ENCODE measurements at regions not wholly inside any gene's neighbourhood (a gene's known extent, or its start where the extent isn't known, plus 50 kb on each side); places are given as distances from the start of the nearest gene placed in this dataset.

DNA sequence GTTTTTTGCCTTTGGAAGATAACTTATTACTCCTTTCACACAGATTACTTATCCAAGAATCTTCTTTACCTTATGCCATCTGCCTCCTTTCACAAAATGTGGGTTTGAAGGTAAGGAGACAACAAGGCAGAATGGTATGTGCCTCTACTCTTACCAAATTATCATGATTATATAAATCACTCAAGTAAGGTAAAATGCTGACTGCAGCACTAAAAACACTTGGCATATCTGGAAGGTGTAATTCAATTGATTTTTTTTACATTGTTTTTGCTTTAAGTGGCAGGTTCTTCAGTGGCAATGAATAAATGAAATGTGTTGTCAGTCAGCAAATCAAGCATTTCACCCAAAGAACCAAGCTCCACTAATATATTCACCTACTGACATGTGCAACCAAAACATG is 346.1 kb downstream of the OMA1 start:
- Histone ChIP-seq H3K27ac (no peak overlapping the region), H3K4me3 (ENCODE audit: low read depth, low read length) (no peak overlapping the region), H3K9ac (no peak overlapping the region), H3K79me2 (no peaks in the 10 kb centered on the region), H3K36me3 (ENCODE audit: control insufficient read depth, insufficient read depth, low read length) (no peaks in the 10 kb centered on the region), H3K4me2 (ENCODE audit: low read length) (no peak overlapping the region), H3K27me3 (ENCODE audit: control insufficient read depth, insufficient read depth, low read length) (no peaks in the 10 kb centered on the region), H2AFZ (no peak overlapping the region), H3K9me3 (ENCODE audit: control insufficient read depth, low read length) (no peaks in the 10 kb centered on the region), H3K4me1 (no peaks in the 10 kb centered on the region)
- TF ChIP-seq, protein P1, sequence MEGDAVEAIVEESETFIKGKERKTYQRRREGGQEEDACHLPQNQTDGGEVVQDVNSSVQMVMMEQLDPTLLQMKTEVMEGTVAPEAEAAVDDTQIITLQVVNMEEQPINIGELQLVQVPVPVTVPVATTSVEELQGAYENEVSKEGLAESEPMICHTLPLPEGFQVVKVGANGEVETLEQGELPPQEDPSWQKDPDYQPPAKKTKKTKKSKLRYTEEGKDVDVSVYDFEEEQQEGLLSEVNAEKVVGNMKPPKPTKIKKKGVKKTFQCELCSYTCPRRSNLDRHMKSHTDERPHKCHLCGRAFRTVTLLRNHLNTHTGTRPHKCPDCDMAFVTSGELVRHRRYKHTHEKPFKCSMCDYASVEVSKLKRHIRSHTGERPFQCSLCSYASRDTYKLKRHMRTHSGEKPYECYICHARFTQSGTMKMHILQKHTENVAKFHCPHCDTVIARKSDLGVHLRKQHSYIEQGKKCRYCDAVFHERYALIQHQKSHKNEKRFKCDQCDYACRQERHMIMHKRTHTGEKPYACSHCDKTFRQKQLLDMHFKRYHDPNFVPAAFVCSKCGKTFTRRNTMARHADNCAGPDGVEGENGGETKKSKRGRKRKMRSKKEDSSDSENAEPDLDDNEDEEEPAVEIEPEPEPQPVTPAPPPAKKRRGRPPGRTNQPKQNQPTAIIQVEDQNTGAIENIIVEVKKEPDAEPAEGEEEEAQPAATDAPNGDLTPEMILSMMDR (IDR thresholded peaks at IDR 0.05): no peak

DNA sequence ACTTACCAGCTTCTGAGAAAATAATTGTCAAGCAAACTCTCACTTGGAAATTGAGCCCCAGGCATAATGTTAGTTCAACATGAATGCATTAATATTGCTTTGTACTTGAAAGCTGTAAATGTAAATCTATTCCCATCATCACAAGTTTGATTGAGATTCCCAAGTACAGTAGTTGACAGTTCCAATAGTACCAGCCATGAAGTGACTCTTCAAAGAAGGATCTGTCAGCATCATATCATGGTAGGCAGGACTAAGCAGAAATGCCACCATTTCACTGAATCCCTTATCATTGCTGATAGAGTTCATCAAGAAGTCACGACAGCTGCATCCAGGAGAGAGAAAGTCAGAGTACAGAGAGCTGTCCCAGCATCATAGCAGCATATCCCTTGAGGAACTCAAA is 348.7 kb downstream of the OMA1 start:
- Histone ChIP-seq H3K9me3 (ENCODE audit: control insufficient read depth, low read length) (no peaks in the 10 kb centered on the region), H3K4me3 (ENCODE audit: low read depth, low read length) (no peak overlapping the region)
- TF ChIP-seq, protein P1 (IDR thresholded peaks at IDR 0.05): no peak

DNA sequence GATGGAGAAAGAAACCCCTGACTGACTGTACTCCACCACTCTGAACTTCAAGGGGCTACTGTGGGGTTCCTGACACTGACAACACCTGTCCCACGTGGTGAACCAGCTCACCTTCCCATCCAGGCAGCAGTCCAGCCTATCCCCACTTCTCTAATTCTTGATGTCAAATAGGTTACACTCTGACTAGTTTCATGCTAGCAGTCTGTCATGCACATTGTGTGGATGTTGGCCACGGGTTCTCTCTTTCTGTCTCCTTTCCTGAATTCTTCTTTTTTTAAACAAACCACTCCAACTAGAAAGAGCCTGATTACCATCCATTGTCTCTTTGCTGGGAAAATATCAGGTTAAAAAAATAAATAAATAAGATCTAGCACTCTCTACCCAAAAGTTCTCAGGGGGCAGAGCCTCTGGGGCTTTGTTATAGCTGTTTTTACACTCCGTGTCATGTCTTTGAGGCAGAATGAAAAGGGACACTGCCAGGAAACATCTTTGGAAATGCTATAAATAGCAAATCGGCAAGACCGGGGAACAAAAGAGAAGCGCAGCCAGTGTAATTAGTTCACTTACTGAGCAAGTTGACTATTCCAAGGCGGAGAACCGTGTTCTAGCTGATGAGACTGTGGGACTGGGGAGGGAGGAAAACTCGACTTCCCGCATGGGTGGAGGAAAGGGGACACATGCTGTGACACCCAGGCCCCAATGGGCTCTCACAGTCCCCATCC is 356.1 kb downstream of the OMA1 start:
- H3K36me3 ChIP-seq (ENCODE audit: control insufficient read depth, insufficient read depth, low read length): no peaks in the 10 kb centered on the region
- H2AFZ ChIP-seq: no peak overlapping the region
- no peak overlapping the region for H3K27ac ChIP-seq
- H3K4me1 ChIP-seq: no peaks in the 10 kb centered on the region
- H3K4me3 ChIP-seq (ENCODE audit: low read depth, low read length): no peak overlapping the region
- H3K9me3 ChIP-seq (ENCODE audit: control insufficient read depth, low read length): no peaks in the 10 kb centered on the region
- H3K9ac ChIP-seq: no peak overlapping the region
- no peaks in the 10 kb centered on the region for H3K27me3 ChIP-seq (ENCODE audit: control insufficient read depth, insufficient read depth, low read length)
- TF ChIP-seq, protein P1 (IDR thresholded peaks at IDR 0.05): no peak
- no peak overlapping the region for H3K4me2 ChIP-seq (ENCODE audit: low read length)
- H3K79me2 ChIP-seq: no peaks in the 10 kb centered on the region

More for the DNA sequence above, 348.7 kb downstream of the OMA1 start:
- no peak overlapping the region for H2AFZ ChIP-seq
- H3K4me1 ChIP-seq: no peaks in the 10 kb centered on the region
- H3K79me2 ChIP-seq: no peaks in the 10 kb centered on the region
- no peaks in the 10 kb centered on the region for H3K36me3 ChIP-seq (ENCODE audit: control insufficient read depth, insufficient read depth, low read length)
- no peak overlapping the region for H3K27ac ChIP-seq
- no peak overlapping the region for H3K9ac ChIP-seq
- no peak overlapping the region for H3K4me2 ChIP-seq (ENCODE audit: low read length)
- no peaks in the 10 kb centered on the region for H3K27me3 ChIP-seq (ENCODE audit: control insufficient read depth, insufficient read depth, low read length)

DNA sequence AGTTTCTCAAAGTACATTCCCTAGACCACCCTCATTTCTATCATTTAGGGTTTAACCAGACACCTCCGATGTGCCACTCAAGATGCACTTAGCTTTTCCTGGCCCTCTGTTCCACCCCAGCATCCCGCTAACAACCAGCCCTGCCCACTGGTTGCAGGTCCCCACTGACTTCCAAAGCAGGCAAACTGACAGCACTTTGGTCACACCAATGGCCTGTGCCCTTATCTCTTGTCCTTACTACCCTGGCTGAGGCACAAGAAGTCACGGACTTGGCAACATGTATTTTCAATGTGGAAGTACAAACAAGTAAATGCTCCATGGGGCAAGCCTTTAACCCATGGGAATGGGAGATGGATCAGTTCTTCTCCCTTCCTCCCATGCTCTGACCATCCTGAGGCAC is 357.1 kb downstream of the OMA1 start:
- Histone ChIP-seq H3K9ac (no peak overlapping the region), H3K4me1 (no peaks in the 10 kb centered on the region), H3K27ac (no peak overlapping the region), H3K4me3 (ENCODE audit: low read depth, low read length) (no peak overlapping the region), H2AFZ (no peak overlapping the region), H3K27me3 (ENCODE audit: control insufficient read depth, insufficient read depth, low read length) (no peaks in the 10 kb centered on the region), H3K36me3 (ENCODE audit: control insufficient read depth, insufficient read depth, low read length) (no peaks in the 10 kb centered on the region), H3K79me2 (no peaks in the 10 kb centered on the region), H3K9me3 (ENCODE audit: control insufficient read depth, low read length) (no peaks in the 10 kb centered on the region), H3K4me2 (ENCODE audit: low read length) (no peak overlapping the region)
- TF ChIP-seq, protein P1 (IDR thresholded peaks at IDR 0.05): no peak

DNA sequence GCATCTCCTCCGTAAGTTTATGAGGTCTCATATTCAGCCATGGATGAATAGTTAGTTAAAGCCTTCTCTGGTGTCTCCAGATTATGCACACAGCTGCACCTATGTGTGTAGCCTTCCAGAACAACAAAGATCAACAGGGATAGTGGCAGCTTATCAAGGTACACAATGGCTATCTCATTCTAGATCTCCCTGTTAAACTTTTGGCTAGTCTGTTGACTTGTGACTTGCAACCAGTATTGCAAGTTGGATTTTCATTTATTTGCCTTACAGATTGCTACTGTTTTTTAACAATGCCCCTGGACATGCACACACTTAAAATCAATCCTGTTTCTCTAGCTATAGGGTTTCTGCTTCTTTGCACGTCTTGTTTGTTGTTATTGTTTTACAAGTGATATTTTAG is 363.2 kb downstream of the OMA1 start:
- no peaks in the 10 kb centered on the region for H3K4me1 ChIP-seq
- H3K9me3 ChIP-seq (ENCODE audit: control insufficient read depth, low read length): no peaks in the 10 kb centered on the region
- TF ChIP-seq, protein P1 (IDR thresholded peaks at IDR 0.05): no peak
- H3K36me3 ChIP-seq (ENCODE audit: control insufficient read depth, insufficient read depth, low read length): no peaks in the 10 kb centered on the region
- no peaks in the 10 kb centered on the region for H3K27me3 ChIP-seq (ENCODE audit: control insufficient read depth, insufficient read depth, low read length)
- H2AFZ ChIP-seq: no peak overlapping the region
- H3K79me2 ChIP-seq: no peaks in the 10 kb centered on the region
- no peak overlapping the region for H3K9ac ChIP-seq
- no peak overlapping the region for H3K27ac ChIP-seq
- no peak overlapping the region for H3K4me3 ChIP-seq (ENCODE audit: low read depth, low read length)
- no peak overlapping the region for H3K4me2 ChIP-seq (ENCODE audit: low read length)

All from parathyroid adenoma (tissue), 2 donors.